Astrocyte (in vitro differentiated cells and primary cell): ENCODE measurements at regions not wholly inside any gene's neighbourhood (a gene's known extent, or its start where the extent isn't known, plus 50 kb on each side); places are given as distances from the start of the nearest gene placed in this dataset.

Experiments used
- CTCF ChIP-seq: IDR thresholded peaks from 2 replicates; pipeline ENCODE4 v1.5.1; 2011; ENCODE audit warnings: low read depth, mild to moderate bottlenecking, inconsistent platforms, low read length, moderate library complexity; ENCODE audit not compliant: insufficient read depth
- EZH2 ChIP-seq: IDR thresholded peaks from 2 replicates; pipeline ENCODE4 v1.6.1; 2012; ENCODE audit warnings: mild to moderate bottlenecking, low read length, inconsistent platforms; ENCODE audit not compliant: insufficient read depth

DNA sequence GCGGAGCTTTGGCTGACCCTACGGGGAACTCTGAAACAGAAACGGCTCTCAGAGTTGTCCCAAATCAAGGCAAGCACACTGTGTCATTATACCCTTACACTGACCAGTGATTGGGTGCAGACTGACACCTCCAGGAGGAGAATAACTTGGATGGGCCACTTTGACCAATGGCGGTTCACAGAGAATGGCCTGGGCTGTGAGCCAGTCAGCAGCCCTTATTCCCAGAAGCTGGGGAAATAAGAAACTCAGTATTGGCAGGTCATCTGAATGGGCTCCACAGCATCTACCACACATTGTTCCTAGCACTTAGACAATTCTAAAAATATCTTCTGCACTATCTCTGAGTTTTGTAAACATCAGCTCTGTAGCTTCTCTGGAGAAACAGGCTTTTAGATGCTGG is 265.2 kb downstream of the ADGRL2 start:
- no peak for TF ChIP-seq CTCF
- TF ChIP-seq EZH2 = no peak
